ENCODE measurements at regions not wholly inside any gene's neighbourhood (a gene's known extent, or its start where the extent isn't known, plus 50 kb on each side); places are given as distances from the start of the nearest gene placed in this dataset.

DNA sequence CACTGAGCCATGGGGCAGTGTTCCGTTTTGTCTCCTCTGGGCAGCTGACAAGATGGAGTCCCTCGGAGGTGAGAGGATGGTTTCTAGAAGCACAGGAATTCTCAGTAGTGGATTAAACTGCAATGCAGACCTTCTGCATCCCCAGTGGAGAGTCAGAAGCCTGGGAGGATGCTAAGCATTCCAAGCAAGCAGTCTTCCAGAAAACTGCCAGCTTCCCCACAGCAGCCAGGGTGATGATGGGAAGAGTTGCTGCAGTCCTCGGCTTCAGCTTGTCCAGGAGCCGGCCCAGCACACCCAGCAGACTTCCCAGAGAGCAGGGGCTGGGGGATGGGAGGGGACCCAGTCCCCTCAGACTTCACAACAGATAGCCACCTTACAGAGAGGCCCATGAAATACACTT, 163.6 kb downstream of the LY86 start:
- no peaks in the 10 kb centered on the region for H3F3A ChIP-seq (replicated peaks; ENCODE audit: low read depth)
- 0 out of 2 replicates have a peak, but pooled peaks cover 8% of the 10 kb centered on the region for H3K9me2 ChIP-seq (ENCODE audit: insufficient read depth)
- no peaks in the 10 kb centered on the region for H3K79me2 ChIP-seq (replicated peaks; ENCODE audit: insufficient read depth)
- H3K36me3 ChIP-seq (ENCODE audit: insufficient read depth), result no peaks in the 10 kb centered on the region
- H4K20me1 ChIP-seq (replicated peaks; ENCODE audit: insufficient read depth), result no peaks in the 10 kb centered on the region
- Mint-ChIP-seq H3K9me3 (no peaks in the 10 kb centered on the region), H3K4me1 (peaks cover 27% of the 10 kb centered on the region), H3K4me3 (no peak overlapping the region), H3K36me3 (ENCODE audit: low read depth) (no peaks in the 10 kb centered on the region), H3K27me3 (ENCODE audit: insufficient read depth, low read depth, poor library complexity) (peaks cover 10% of the 10 kb centered on the region), H3K27ac (no peak overlapping the region)
- no peak overlapping the region for H3K27ac ChIP-seq (ENCODE audit: low read depth)
- no peak overlapping the region for H3K4me3 ChIP-seq
- no peak for ATAC-seq
- H3K4me2 ChIP-seq, result no peak overlapping the region
- TF ChIP-seq, protein P1, sequence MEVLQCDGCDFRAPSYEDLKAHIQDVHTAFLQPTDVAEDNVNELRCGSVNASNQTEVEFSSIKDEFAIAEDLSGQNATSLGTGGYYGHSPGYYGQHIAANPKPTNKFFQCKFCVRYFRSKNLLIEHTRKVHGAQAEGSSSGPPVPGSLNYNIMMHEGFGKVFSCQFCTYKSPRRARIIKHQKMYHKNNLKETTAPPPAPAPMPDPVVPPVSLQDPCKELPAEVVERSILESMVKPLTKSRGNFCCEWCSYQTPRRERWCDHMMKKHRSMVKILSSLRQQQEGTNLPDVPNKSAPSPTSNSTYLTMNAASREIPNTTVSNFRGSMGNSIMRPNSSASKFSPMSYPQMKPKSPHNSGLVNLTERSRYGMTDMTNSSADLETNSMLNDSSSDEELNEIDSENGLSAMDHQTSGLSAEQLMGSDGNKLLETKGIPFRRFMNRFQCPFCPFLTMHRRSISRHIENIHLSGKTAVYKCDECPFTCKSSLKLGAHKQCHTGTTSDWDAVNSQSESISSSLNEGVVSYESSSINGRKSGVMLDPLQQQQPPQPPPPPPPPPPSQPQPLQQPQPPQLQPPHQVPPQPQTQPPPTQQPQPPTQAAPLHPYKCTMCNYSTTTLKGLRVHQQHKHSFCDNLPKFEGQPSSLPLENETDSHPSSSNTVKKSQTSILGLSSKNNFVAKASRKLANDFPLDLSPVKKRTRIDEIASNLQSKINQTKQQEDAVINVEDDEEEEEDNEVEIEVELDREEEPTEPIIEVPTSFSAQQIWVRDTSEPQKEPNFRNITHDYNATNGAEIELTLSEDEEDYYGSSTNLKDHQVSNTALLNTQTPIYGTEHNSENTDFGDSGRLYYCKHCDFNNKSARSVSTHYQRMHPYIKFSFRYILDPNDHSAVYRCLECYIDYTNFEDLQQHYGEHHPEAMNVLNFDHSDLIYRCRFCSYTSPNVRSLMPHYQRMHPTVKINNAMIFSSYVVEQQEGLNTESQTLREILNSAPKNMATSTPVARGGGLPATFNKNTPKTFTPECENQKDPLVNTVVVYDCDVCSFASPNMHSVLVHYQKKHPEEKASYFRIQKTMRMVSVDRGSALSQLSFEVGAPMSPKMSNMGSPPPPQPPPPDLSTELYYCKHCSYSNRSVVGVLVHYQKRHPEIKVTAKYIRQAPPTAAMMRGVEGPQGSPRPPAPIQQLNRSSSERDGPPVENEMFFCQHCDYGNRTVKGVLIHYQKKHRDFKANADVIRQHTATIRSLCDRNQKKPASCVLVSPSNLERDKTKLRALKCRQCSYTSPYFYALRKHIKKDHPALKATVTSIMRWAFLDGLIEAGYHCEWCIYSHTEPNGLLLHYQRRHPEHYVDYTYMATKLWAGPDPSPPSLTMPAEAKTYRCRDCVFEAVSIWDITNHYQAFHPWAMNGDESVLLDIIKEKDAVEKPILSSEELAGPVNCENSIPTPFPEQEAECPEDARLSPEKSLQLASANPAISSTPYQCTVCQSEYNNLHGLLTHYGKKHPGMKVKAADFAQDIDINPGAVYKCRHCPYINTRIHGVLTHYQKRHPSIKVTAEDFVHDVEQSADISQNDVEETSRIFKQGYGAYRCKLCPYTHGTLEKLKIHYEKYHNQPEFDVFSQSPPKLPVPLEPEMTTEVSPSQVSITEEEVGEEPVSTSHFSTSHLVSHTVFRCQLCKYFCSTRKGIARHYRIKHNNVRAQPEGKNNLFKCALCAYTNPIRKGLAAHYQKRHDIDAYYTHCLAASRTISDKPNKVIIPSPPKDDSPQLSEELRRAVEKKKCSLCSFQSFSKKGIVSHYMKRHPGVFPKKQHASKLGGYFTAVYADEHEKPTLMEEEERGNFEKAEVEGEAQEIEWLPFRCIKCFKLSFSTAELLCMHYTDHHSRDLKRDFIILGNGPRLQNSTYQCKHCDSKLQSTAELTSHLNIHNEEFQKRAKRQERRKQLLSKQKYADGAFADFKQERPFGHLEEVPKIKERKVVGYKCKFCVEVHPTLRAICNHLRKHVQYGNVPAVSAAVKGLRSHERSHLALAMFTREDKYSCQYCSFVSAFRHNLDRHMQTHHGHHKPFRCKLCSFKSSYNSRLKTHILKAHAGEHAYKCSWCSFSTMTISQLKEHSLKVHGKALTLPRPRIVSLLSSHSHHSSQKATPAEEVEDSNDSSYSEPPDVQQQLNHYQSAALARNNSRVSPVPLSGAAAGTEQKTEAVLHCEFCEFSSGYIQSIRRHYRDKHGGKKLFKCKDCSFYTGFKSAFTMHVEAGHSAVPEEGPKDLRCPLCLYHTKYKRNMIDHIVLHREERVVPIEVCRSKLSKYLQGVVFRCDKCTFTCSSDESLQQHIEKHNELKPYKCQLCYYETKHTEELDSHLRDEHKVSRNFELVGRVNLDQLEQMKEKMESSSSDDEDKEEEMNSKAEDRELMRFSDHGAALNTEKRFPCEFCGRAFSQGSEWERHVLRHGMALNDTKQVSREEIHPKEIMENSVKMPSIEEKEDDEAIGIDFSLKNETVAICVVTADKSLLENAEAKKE (CRISPR knock-in tag; IDR thresholded peaks at IDR 0.05), result no peak
- TF ChIP-seq POLR2AphosphoS5 (IDR thresholded peaks at IDR 0.05; ENCODE audit: low read depth) (no peak), REST (IDR thresholded peaks at IDR 0.05; ENCODE audit: unreplicated experiment) (no peak), EZH2phosphoT487 (IDR thresholded peaks at IDR 0.05; ENCODE audit: unreplicated experiment) (no peak), STAT1 (IDR thresholded peaks at IDR 0.05; ENCODE audit: unreplicated experiment) (no peak), ETS1 (IDR thresholded peaks at IDR 0.05) (no peak), ZNF114 (CRISPR knock-in tag; IDR thresholded peaks at IDR 0.05) (no peak), ZNF331 (CRISPR knock-in tag; IDR thresholded peaks at IDR 0.05; ENCODE audit: low read depth) (no peak), CREB1 (CRISPR knock-in tag; IDR thresholded peaks at IDR 0.05; ENCODE audit: low read depth) (no peak), NANOG (IDR thresholded peaks at IDR 0.05; ENCODE audit: borderline replicate concordance) (no peak), EZH2 (IDR thresholded peaks at IDR 0.05; ENCODE audit: low read depth, unreplicated experiment) (no peak), JUNB (IDR thresholded peaks at IDR 0.05; ENCODE audit: unreplicated experiment) (no peak)
- TF ChIP-seq, protein P2, sequence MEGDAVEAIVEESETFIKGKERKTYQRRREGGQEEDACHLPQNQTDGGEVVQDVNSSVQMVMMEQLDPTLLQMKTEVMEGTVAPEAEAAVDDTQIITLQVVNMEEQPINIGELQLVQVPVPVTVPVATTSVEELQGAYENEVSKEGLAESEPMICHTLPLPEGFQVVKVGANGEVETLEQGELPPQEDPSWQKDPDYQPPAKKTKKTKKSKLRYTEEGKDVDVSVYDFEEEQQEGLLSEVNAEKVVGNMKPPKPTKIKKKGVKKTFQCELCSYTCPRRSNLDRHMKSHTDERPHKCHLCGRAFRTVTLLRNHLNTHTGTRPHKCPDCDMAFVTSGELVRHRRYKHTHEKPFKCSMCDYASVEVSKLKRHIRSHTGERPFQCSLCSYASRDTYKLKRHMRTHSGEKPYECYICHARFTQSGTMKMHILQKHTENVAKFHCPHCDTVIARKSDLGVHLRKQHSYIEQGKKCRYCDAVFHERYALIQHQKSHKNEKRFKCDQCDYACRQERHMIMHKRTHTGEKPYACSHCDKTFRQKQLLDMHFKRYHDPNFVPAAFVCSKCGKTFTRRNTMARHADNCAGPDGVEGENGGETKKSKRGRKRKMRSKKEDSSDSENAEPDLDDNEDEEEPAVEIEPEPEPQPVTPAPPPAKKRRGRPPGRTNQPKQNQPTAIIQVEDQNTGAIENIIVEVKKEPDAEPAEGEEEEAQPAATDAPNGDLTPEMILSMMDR (conservative IDR thresholded peaks at IDR 0.05; ENCODE audit: low read depth in 2 of 2), result no peak
- peaks cover 13% of the 10 kb centered on the region for H3K4me1 ChIP-seq (ENCODE audit: insufficient read depth)
- no peak overlapping the region for H2AFZ ChIP-seq
- H3K27me3 ChIP-seq (ENCODE audit: insufficient read depth), result no peaks in the 10 kb centered on the region
- DNase-seq (ENCODE audit: low spot score), result no peak
